Mesothelial cell of epicardium (in vitro differentiated cells): ENCODE measurements at regions not wholly inside any gene's neighbourhood (a gene's known extent, or its start where the extent isn't known, plus 50 kb on each side); places are given as distances from the start of the nearest gene placed in this dataset.

Source experiments
- DNase-seq, 2 experiments: peaks; one replicate each; pipeline ENCODE4 v3.0.0; 2021; ENCODE audit warnings: low spot score in 2 of 2; ENCODE audit not compliant: unreplicated experiment in 2 of 2
- H3K27ac Mint-ChIP-seq: 2 replicates; pipeline ENCODE4 v1.8.0; 2021; ENCODE audit warnings: mixed read lengths
- H3K27me3 Mint-ChIP-seq: 2 replicates; pipeline ENCODE4 v1.8.0; 2021; ENCODE audit warnings: low read depth, mixed read lengths
- H3K36me3 Mint-ChIP-seq: 2 replicates; pipeline ENCODE4 v1.8.0; 2021; ENCODE audit warnings: mixed read lengths
- H3K4me1 Mint-ChIP-seq: 2 replicates; pipeline ENCODE4 v1.8.0; 2021; ENCODE audit warnings: mixed read lengths
- H3K4me3 Mint-ChIP-seq: 2 replicates; pipeline ENCODE4 v1.8.0; 2021; ENCODE audit warnings: mild to moderate bottlenecking, moderate library complexity, mixed read lengths
- H3K9me3 Mint-ChIP-seq: 2 replicates; pipeline ENCODE4 v1.8.0; 2021; ENCODE audit warnings: mixed read lengths
- TF ChIP-seq, protein P1 (sequence below): fragments of 200-600 bp; sonication (generic); IDR thresholded peaks from one replicate; pipeline ENCODE4 v1.5.0; 2021; ENCODE audit warnings: antibody characterized with exemption; ENCODE audit not compliant: unreplicated experiment

DNA sequence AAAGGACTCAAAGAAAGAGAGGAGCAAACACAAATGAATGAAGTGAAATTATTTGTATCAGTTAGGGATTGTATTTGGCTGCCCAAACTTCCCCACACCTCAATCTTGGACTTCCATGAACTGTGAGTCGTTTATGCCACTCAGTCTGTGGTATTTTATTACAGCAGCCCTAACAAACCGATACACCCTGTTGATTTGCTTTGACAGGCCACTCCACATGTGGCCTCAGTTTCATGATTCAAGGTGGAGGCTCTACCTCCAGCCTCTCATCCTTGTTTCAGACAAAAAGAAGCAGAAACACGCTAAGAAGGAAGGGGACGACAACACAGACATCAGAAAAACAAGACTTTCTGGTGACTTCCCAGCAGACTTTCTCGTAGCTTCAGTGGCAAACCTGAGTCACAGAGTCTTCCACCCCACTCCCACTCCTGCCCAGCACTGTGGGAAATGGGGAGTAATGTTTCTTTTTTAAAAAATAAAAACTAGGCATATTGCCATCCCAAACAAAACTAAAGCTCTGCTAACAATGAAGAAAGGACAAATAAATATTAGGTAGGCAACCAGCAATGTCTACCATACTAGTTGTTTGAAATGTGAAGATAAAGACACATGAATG, 52.2 kb upstream of the ABCA1 start:
- Mint-ChIP-seq H3K36me3 (no peaks in the 10 kb centered on the region), H3K27ac (no peak overlapping the region), H3K4me1 (peaks cover 9% of the 10 kb centered on the region), H3K4me3 (no peak overlapping the region), H3K27me3 (no peaks in the 10 kb centered on the region), H3K9me3 (no peaks in the 10 kb centered on the region)
- no peak for DNase-seq
- TF ChIP-seq, protein P1, sequence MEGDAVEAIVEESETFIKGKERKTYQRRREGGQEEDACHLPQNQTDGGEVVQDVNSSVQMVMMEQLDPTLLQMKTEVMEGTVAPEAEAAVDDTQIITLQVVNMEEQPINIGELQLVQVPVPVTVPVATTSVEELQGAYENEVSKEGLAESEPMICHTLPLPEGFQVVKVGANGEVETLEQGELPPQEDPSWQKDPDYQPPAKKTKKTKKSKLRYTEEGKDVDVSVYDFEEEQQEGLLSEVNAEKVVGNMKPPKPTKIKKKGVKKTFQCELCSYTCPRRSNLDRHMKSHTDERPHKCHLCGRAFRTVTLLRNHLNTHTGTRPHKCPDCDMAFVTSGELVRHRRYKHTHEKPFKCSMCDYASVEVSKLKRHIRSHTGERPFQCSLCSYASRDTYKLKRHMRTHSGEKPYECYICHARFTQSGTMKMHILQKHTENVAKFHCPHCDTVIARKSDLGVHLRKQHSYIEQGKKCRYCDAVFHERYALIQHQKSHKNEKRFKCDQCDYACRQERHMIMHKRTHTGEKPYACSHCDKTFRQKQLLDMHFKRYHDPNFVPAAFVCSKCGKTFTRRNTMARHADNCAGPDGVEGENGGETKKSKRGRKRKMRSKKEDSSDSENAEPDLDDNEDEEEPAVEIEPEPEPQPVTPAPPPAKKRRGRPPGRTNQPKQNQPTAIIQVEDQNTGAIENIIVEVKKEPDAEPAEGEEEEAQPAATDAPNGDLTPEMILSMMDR: no peak

DNA sequence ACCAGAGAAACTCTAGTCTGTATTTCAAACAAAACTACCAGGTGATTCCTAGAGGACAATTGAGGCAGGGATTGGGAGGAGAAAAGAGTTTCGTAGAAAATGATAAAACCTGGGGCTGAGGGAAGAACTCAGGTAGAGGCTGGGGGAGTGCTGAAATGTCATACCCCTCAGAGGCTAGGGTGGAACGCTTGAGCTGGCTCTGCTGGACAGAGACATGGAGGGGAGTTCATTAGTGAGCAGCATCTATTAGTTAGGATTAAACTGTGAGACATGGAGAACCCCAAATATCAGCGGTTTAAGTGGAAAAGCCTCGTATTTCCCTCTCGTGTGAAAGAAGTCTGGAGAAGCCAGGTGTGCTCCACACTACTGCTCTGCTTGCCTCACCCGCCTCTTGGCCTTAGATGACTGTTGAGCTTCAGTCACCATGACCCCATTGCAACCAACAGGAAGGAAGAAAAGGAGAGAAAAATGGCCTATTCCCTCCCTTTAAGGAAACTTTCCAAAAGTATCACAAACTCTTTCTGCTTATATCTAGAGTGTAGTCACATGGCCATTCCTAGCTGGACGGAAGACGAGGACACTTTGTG, 53.7 kb upstream of the ABCA1 start:
- no peak for DNase-seq
- peaks cover 10% of the 10 kb centered on the region for H3K4me1 Mint-ChIP-seq
- no peak overlapping the region for H3K27ac Mint-ChIP-seq
- TF ChIP-seq, protein P1: no peak
- no peaks in the 10 kb centered on the region for H3K9me3 Mint-ChIP-seq
- H3K27me3 Mint-ChIP-seq: no peaks in the 10 kb centered on the region
- no peak overlapping the region for H3K4me3 Mint-ChIP-seq
- no peaks in the 10 kb centered on the region for H3K36me3 Mint-ChIP-seq

DNA sequence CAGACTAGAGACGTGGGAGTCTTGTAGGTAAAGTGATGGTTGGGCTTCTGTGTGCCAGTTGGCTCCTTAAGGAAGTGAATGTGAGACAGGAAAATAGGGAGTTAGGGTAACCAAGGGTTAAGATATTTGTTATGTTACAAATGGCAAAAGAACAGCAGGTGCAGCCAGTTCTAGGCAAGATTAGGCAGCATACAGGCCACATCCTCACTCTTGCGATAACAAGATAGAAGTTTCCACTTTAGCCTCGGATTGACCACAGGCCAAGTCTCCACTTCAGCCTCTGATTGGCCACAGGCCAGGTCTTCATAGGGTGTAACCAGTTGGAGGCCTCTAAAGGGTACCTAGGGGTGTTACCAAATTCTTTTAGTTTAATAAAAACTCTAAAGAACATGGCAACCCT, 54.6 kb upstream of the ABCA1 start:
- Mint-ChIP-seq H3K9me3 (peaks cover 5% of the 10 kb centered on the region), H3K27me3 (no peaks in the 10 kb centered on the region)

DNA sequence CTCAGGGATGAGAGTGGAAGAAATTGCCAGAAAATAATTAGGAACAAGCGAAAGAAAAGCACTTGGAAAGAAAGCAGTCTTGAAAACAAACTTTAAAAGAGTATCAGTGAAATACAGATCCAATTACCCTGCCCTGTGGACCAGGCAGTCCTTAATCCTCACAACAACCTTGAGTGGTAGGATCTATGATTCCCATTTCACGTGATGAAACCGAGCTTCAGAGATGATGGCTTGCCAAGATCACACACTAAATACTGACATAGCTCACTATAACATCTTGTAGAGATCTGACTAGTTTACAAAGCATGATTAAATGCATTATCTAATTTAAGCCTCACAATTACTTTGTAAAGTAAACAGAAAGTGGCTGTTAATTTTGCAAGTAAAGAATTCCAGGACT, 55.5 kb upstream of the ABCA1 start:
- Mint-ChIP-seq H3K4me3 (no peak overlapping the region), H3K36me3 (no peaks in the 10 kb centered on the region), H3K9me3 (peaks cover 5% of the 10 kb centered on the region), H3K27ac (no peak overlapping the region), H3K4me1 (peaks cover 8% of the 10 kb centered on the region), H3K27me3 (no peaks in the 10 kb centered on the region)
- TF ChIP-seq, protein P1: no peak
- no peak for DNase-seq

More for the DNA sequence above, 54.6 kb upstream of the ABCA1 start:
- Mint-ChIP-seq H3K27ac (no peak overlapping the region), H3K4me3 (no peak overlapping the region), H3K4me1 (peaks cover 10% of the 10 kb centered on the region), H3K36me3 (no peaks in the 10 kb centered on the region)
- TF ChIP-seq, protein P1: no peak
- no peak for DNase-seq

DNA sequence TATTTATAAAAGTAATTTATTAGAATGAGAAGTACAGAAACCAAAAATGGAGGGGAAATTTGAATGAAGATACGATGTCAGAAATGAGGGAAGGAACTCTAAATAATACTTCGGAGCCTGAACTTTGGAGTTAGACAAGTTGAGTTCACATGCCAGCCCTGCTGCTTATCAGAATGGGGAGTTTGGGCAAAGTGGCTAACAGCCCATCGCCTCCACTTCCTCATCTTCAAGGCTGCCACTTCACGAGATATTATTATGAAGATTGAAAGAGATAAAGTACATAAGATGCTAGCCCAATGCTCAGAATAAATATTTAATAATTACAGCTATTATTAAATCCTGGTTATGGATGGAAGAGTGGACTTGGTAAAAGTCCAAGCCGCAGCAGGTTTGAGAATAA, 56.2 kb upstream of the ABCA1 start:
- H3K36me3 Mint-ChIP-seq: no peaks in the 10 kb centered on the region
- H3K27me3 Mint-ChIP-seq: no peaks in the 10 kb centered on the region
- no peak for DNase-seq
- peaks cover 5% of the 10 kb centered on the region for H3K9me3 Mint-ChIP-seq
- no peak overlapping the region for H3K4me3 Mint-ChIP-seq
- TF ChIP-seq, protein P1: no peak
- H3K27ac Mint-ChIP-seq: no peak overlapping the region
- H3K4me1 Mint-ChIP-seq: peaks cover 8% of the 10 kb centered on the region
